IMR-90 (cell line): ENCODE measurements at regions not wholly inside any gene's neighbourhood (a gene's known extent, or its start where the extent isn't known, plus 50 kb on each side); places are given as distances from the start of the nearest gene placed in this dataset.

Source experiments
- ATAC-seq: fragments of 200-7000 bp; cut with Tn5 transposase; 2 replicates; pipeline ENCODE4 v1.9.1; 2020; ENCODE audit warnings: low read depth, mild to moderate bottlenecking, moderate library complexity
- BruUV-seq: library from RNA; stranded (reverse); fragments of 400-500 nt; replicated peaks from 2 replicates; lab custom pipeline; 2021; lab: Mats Ljungman, UMichigan
- CTCF ChIA-PET: fragments of 300-600 bp; formaldehyde crosslinking; extraction: SDS; loops from one replicate; lab custom pipeline; 2021; ENCODE audit warnings: antibody characterized with exemption; lab: Yijun Ruan, JAX
- POLR2A ChIA-PET: fragments of 300-600 bp; sonication (Branson Sonifier 250); formaldehyde crosslinking; loops from one replicate; lab custom pipeline; 2022; ENCODE audit warnings: antibody characterized with exemption; ENCODE audit not compliant: unreplicated experiment; lab: Charles Lee
- DNase-seq: peaks from one replicate; pipeline ENCODE4 v3.0.0; 2013
- H2AFZ ChIP-seq: replicated peaks from 2 replicates; pipeline ENCODE3; 2013; ENCODE audit warnings: low read length, mild to moderate bottlenecking; ENCODE audit not compliant: poor library complexity
- H2AK5ac ChIP-seq: 2 replicates; pipeline ENCODE4 v1.6.1; 2013; ENCODE audit warnings: low read depth, low read length, inconsistent platforms
- H2AK9ac ChIP-seq: replicated peaks from 2 replicates; pipeline ENCODE3; 2013; ENCODE audit warnings: mild to moderate bottlenecking, low read depth, low read length, moderate library complexity; ENCODE audit not compliant: poor library complexity
- H2BK120ac ChIP-seq: 2 replicates; pipeline ENCODE4 v1.6.1; 2013; ENCODE audit warnings: low read depth, low read length, inconsistent platforms
- H2BK15ac ChIP-seq: 3 replicates; pipeline ENCODE4 v1.6.1; 2013; ENCODE audit warnings: low read depth, low read length, inconsistent platforms
- H2BK20ac ChIP-seq: 2 replicates; pipeline ENCODE4 v1.6.1; 2013; ENCODE audit warnings: low read depth, mild to moderate bottlenecking, inconsistent platforms, low read length, moderate library complexity
- H2BK5ac ChIP-seq: 2 replicates; pipeline ENCODE4 v1.6.1; 2013; ENCODE audit warnings: mild to moderate bottlenecking, low read depth, low read length, inconsistent platforms; ENCODE audit not compliant: poor library complexity, severe bottlenecking
- H3K14ac ChIP-seq: replicated peaks from 2 replicates; pipeline ENCODE4 v1.6.1; 2013; ENCODE audit warnings: low read depth, low read length, inconsistent platforms
- H3K18ac ChIP-seq: 2 replicates; pipeline ENCODE4 v1.6.1; 2013; ENCODE audit warnings: low read depth, low read length, control low read depth
- H3K23ac ChIP-seq: 2 replicates; pipeline ENCODE4 v1.6.1; 2013; ENCODE audit warnings: low read depth, low read length, inconsistent platforms
- H3K27ac ChIP-seq: 2 replicates; pipeline ENCODE4 v1.5.1; 2013; ENCODE audit warnings: mild to moderate bottlenecking, control low read depth, low read length; ENCODE audit not compliant: insufficient read depth
- H3K27me3 ChIP-seq: 2 replicates; pipeline ENCODE4 v1.6.1; 2013; ENCODE audit warnings: low read length; ENCODE audit not compliant: control insufficient read depth, insufficient read depth
- H3K36me3 ChIP-seq: 2 replicates; pipeline ENCODE4 v1.6.1; 2013; ENCODE audit warnings: low read length, mixed read lengths; ENCODE audit not compliant: control insufficient read depth, insufficient read depth
- H3K4ac ChIP-seq: 2 replicates; pipeline ENCODE4 v1.6.1; 2013; ENCODE audit warnings: low read depth, low read length, inconsistent platforms
- H3K4me1 ChIP-seq: 2 replicates; pipeline ENCODE4 v1.6.1; 2013; ENCODE audit warnings: low read length, mixed read lengths; ENCODE audit not compliant: control insufficient read depth, insufficient read depth
- H3K4me2 ChIP-seq: 2 replicates; pipeline ENCODE4 v1.6.1; 2013; ENCODE audit warnings: low read depth, mild to moderate bottlenecking, control low read depth, low read length, moderate library complexity
- H3K4me3 ChIP-seq: 2 replicates; pipeline ENCODE4 v1.5.1; 2013; ENCODE audit warnings: low read depth, mild to moderate bottlenecking, control low read depth, low read length, moderate library complexity; ENCODE audit not compliant: insufficient read depth
- H3K56ac ChIP-seq: 2 replicates; pipeline ENCODE4 v1.6.1; 2013; ENCODE audit warnings: low read length, inconsistent platforms; ENCODE audit not compliant: insufficient read depth; ENCODE audit errors: extremely low read depth
- H3K79me1 ChIP-seq, 2 experiments: 2 replicates each; pipeline ENCODE4 v1.6.1; 2013; ENCODE audit warnings: low read length in 2 of 2, inconsistent platforms in 1 of 2, low read depth in 1 of 2
- H3K9ac ChIP-seq: 2 replicates; pipeline ENCODE4 v1.6.1; 2013; ENCODE audit warnings: low read depth, low read length, control low read depth
- H3K9me1 ChIP-seq: 2 replicates; pipeline ENCODE4 v1.6.1; 2013; ENCODE audit warnings: low read length, inconsistent platforms; ENCODE audit not compliant: insufficient read depth
- H3K9me3 ChIP-seq: 2 replicates; pipeline ENCODE4 v1.6.1; 2013; ENCODE audit warnings: low read length; ENCODE audit not compliant: control insufficient read depth, insufficient read depth
- H4K20me1 ChIP-seq: 2 replicates; pipeline ENCODE4 v1.6.1; 2013; ENCODE audit warnings: low read length, inconsistent platforms; ENCODE audit not compliant: insufficient read depth
- H4K5ac ChIP-seq: 2 replicates; pipeline ENCODE4 v1.6.1; 2013; ENCODE audit warnings: mild to moderate bottlenecking, low read depth, low read length, control low read depth
- H4K8ac ChIP-seq, 2 experiments: 2 replicates each; pipeline ENCODE4 v1.6.1; 2013; ENCODE audit warnings: low read depth in 2 of 2, low read length in 2 of 2, control low read depth in 1 of 2, inconsistent platforms in 1 of 2
- H4K91ac ChIP-seq: 2 replicates; pipeline ENCODE4 v1.6.1; 2013; ENCODE audit warnings: low read depth, low read length, inconsistent platforms; ENCODE audit not compliant: insufficient read depth
- BHLHE40 ChIP-seq: fragments of 150-350 bp; IDR thresholded peaks from 2 replicates; pipeline ENCODE4 v1.6.1; 2016; ENCODE audit warnings: mild to moderate bottlenecking, low read depth, low read length
- CEBPB ChIP-seq: IDR thresholded peaks from 2 replicates; pipeline ENCODE4 v1.6.1; 2012; ENCODE audit warnings: low read depth, low read length, improper control_type of control experiment
- CHD1 ChIP-seq: IDR thresholded peaks from 2 replicates; pipeline ENCODE4 v1.6.1; 2012; ENCODE audit warnings: low read depth, low read length, improper control_type of control experiment
- FOS ChIP-seq: fragments of 150-350 bp; IDR thresholded peaks from 2 replicates; pipeline ENCODE4 v1.6.1; 2016; ENCODE audit warnings: low read depth, low read length
- MAFK ChIP-seq: IDR thresholded peaks from 2 replicates; pipeline ENCODE4 v1.6.1; 2012; ENCODE audit warnings: low read depth, low read length, improper control_type of control experiment
- MAZ ChIP-seq: IDR thresholded peaks from 2 replicates; pipeline ENCODE4 v1.6.1; 2012; ENCODE audit warnings: low read depth, mild to moderate bottlenecking, low read length, improper control_type of control experiment, moderate library complexity, borderline replicate concordance
- MXI1 ChIP-seq: IDR thresholded peaks from 2 replicates; pipeline ENCODE4 v1.6.1; 2012; ENCODE audit warnings: low read depth, mild to moderate bottlenecking, low read length, moderate library complexity, borderline replicate concordance
- NFE2L2 ChIP-seq: fragments of 150-350 bp; IDR thresholded peaks from 2 replicates; pipeline ENCODE4 v1.6.1; 2016; ENCODE audit warnings: low read depth, mild to moderate bottlenecking, low read length
- POLR2A ChIP-seq: IDR thresholded peaks from 2 replicates; pipeline ENCODE4 v1.6.1; 2012; ENCODE audit warnings: mild to moderate bottlenecking, low read depth, low read length
- RAD21 ChIP-seq: IDR thresholded peaks from 2 replicates; pipeline ENCODE4 v1.6.1; 2012; ENCODE audit warnings: low read length, improper control_type of control experiment
- RCOR1 ChIP-seq: IDR thresholded peaks from 2 replicates; pipeline ENCODE4 v1.6.1; 2012; ENCODE audit warnings: mild to moderate bottlenecking, low read length, improper control_type of control experiment; ENCODE audit not compliant: insufficient replicate concordance
- RFX5 ChIP-seq: IDR thresholded peaks from 2 replicates; pipeline ENCODE4 v1.8.0; 2012; ENCODE audit warnings: low read depth, mild to moderate bottlenecking, low read length, moderate library complexity
- SMC3 ChIP-seq: fragments of 150-350 bp; IDR thresholded peaks from 2 replicates; pipeline ENCODE4 v1.6.1; 2016; ENCODE audit warnings: low read depth, mild to moderate bottlenecking, antibody characterized with exemption, low read length, moderate library complexity
- WGBS, 2 experiments: methylation state at CpG; one replicate each; pipeline versions ENCODE4 v1.1.5 to v1.1.7; 2013; ENCODE audit warnings: missing lambda C conversion rate in 2 of 2; ENCODE audit not compliant: insufficient read length in 1 of 2; ENCODE audit errors: extremely low coverage in 2 of 2; 5-methylcytosine and 5-hydroxymethylcytosine counted together
- dilution Hi-C: fragments of 300-500 bp; cut with HindIII; formaldehyde crosslinking; loops from one replicate; pipeline ENCODE4 v1.14.3; 2018; ENCODE audit warnings: low sequenced_read_pairs; ENCODE audit not compliant: unreplicated experiment
- in situ Hi-C: fragments of 300-500 bp; cut with MboI; formaldehyde crosslinking; loops from 3 replicates; pipeline ENCODE4 v1.14.3; 2019; ENCODE audit warnings: low sequenced_read_pairs, inconsistent platforms, mixed read lengths
- intact Hi-C: fragments of 100-400 bp; cut with micrococcal nuclease; formaldehyde crosslinking; loops from 2 replicates; pipeline ENCODE4 v1.10.0; 2022
- TF ChIP-seq, protein P1 (sequence below): fragments of 150-350 bp; IDR thresholded peaks from 2 replicates; pipeline ENCODE4 v1.6.1; 2016; ENCODE audit warnings: low read depth, mild to moderate bottlenecking, low read length, moderate library complexity, borderline replicate concordance
- TF ChIP-seq, protein P2 (sequence below): conservative IDR thresholded peaks from 2 replicates; pipeline ENCODE4 v1.5.1; 2012; ENCODE audit warnings: mild to moderate bottlenecking, low read depth, low read length, improper control_type of control experiment
- TF ChIP-seq, protein P3 (sequence below): fragments of 150-350 bp; IDR thresholded peaks from 2 replicates; pipeline ENCODE4 v1.6.1; 2017; ENCODE audit warnings: mild to moderate bottlenecking, antibody characterized with exemption, low read length, low read depth

DNA sequence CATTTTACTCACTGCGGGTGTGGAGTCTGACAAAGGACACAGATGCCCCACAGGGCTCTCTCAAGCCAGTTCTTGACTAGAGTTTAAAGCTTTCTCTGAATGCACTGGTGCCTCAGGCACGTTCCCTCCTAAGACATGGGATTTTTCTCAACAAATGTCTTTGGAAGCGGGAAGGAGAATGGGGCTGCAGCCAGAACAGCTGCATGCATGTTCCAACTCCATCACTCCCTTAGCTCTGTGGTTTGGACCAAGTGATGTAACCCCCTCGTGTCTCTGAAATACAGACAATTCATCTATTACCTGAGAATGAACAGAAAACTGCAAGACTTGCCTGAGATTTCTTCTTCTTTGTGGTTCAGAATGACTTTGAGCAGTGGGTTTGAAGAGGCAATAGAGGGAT is 141.7 kb upstream of the SERPINE2 start:
- Histone ChIP-seq H3K4me2 (no peak overlapping the region), H2BK120ac (no peak overlapping the region), H2AK5ac (no peak overlapping the region), H3K27me3 (no peaks in the 10 kb centered on the region), H4K5ac (no peak overlapping the region), H3K9me3 (no peaks in the 10 kb centered on the region), H3K27ac (no peak overlapping the region), H4K20me1 (no peaks in the 10 kb centered on the region), H3K4ac (no peak overlapping the region), H3K9ac (no peak overlapping the region), H3K79me1 (no peaks in the 10 kb centered on the region), H3K36me3 (no peaks in the 10 kb centered on the region), H3K14ac (no peak overlapping the region), H2BK20ac (no peak overlapping the region), H3K4me1 (peaks cover 2% of the 10 kb centered on the region), H3K56ac (no peak overlapping the region), H4K8ac (no peak overlapping the region), H2BK5ac (no peak overlapping the region), H3K4me3 (no peak overlapping the region), H3K23ac (no peak overlapping the region), H4K91ac (no peak overlapping the region), H2AFZ (no peak overlapping the region), H2AK9ac (no peak overlapping the region), H3K9me1 (no peaks in the 10 kb centered on the region), H3K18ac (no peak overlapping the region), H2BK15ac (no peak overlapping the region)
- DNase-seq (no peak), ATAC-seq (no peak)
- in situ Hi-C loops (no loop called here), intact Hi-C loops (no loop called here), dilution Hi-C loops (no loop called here)
- BruUV-seq = no TSS peak
- ChIA-PET POLR2A (no interaction called here), CTCF (no interaction called here)
- TF ChIP-seq CHD1 (no peak), SMC3 (no peak), POLR2A (no peak), RAD21 (no peak), RFX5 (no peak), FOS (no peak), MXI1 (no peak), RCOR1 (no peak), NFE2L2 (no peak), MAFK (no peak), MAZ (no peak), BHLHE40 (no peak), CEBPB (no peak)
- TF ChIP-seq, protein P1, sequence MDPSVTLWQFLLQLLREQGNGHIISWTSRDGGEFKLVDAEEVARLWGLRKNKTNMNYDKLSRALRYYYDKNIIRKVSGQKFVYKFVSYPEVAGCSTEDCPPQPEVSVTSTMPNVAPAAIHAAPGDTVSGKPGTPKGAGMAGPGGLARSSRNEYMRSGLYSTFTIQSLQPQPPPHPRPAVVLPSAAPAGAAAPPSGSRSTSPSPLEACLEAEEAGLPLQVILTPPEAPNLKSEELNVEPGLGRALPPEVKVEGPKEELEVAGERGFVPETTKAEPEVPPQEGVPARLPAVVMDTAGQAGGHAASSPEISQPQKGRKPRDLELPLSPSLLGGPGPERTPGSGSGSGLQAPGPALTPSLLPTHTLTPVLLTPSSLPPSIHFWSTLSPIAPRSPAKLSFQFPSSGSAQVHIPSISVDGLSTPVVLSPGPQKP = no peak
- TF ChIP-seq, protein P2, sequence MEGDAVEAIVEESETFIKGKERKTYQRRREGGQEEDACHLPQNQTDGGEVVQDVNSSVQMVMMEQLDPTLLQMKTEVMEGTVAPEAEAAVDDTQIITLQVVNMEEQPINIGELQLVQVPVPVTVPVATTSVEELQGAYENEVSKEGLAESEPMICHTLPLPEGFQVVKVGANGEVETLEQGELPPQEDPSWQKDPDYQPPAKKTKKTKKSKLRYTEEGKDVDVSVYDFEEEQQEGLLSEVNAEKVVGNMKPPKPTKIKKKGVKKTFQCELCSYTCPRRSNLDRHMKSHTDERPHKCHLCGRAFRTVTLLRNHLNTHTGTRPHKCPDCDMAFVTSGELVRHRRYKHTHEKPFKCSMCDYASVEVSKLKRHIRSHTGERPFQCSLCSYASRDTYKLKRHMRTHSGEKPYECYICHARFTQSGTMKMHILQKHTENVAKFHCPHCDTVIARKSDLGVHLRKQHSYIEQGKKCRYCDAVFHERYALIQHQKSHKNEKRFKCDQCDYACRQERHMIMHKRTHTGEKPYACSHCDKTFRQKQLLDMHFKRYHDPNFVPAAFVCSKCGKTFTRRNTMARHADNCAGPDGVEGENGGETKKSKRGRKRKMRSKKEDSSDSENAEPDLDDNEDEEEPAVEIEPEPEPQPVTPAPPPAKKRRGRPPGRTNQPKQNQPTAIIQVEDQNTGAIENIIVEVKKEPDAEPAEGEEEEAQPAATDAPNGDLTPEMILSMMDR = no peak
- TF ChIP-seq, protein P3, sequence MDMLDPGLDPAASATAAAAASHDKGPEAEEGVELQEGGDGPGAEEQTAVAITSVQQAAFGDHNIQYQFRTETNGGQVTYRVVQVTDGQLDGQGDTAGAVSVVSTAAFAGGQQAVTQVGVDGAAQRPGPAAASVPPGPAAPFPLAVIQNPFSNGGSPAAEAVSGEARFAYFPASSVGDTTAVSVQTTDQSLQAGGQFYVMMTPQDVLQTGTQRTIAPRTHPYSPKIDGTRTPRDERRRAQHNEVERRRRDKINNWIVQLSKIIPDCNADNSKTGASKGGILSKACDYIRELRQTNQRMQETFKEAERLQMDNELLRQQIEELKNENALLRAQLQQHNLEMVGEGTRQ = no peak
- WGBS, 2 experiments = 80% methylated on average over 1 of the region's 4 CpGs; no CpG with 5 or more reads in 1 of the 2 experiments
